ENCODE measurements at regions not wholly inside any gene's neighbourhood (a gene's known extent, or its start where the extent isn't known, plus 50 kb on each side); places are given as distances from the start of the nearest gene placed in this dataset.

GRCh38 chr11:27914080-27914479, 193.9 kb downstream of the KIF18A start:
- Histone ChIP-seq H3K18ac (ENCODE audit: extremely low read depth, low read length) (no peak overlapping the region), H4K20me1 (replicated peaks in 1 of 2; ENCODE audit: control insufficient read depth in 1 of 2, insufficient read depth in 2 of 2, low read length in 2 of 2) (no peaks in the 10 kb centered on the region), H3K9ac (replicated peaks in 1 of 4; ENCODE audit: extremely low read depth in 1 of 4, low read depth in 3 of 4, low read length in 3 of 4) (no peak overlapping the region), H3K4me1 (replicated peaks in 1 of 4; ENCODE audit: control insufficient read depth in 3 of 4, insufficient read depth in 4 of 4, low read length in 3 of 4) (no peaks in the 10 kb centered on the region), H2AK5ac (ENCODE audit: low read depth, low read length) (no peak overlapping the region), H3K36me3 (ENCODE audit: control insufficient read depth in 2 of 4, insufficient read depth in 4 of 4, low read length in 3 of 4) (no peaks in the 10 kb centered on the region), H3K4me3 (ENCODE audit: extremely low read depth in 1 of 4, insufficient read depth in 2 of 4, low read depth in 3 of 4, low read length in 4 of 4) (no peak overlapping the region), H3K79me2 (ENCODE audit: control insufficient read depth in 1 of 2, insufficient read depth in 2 of 2, low read length in 2 of 2) (no peaks in the 10 kb centered on the region), H3K4me2 (ENCODE audit: insufficient read depth in 1 of 2, low read depth in 2 of 2, low read length in 2 of 2) (no peak overlapping the region), H3K23ac (ENCODE audit: insufficient read length) (no peak overlapping the region), H3K27me3 (replicated peaks in 1 of 4; ENCODE audit: control insufficient read depth in 3 of 4, extremely low read depth in 1 of 4, insufficient read depth in 3 of 4, low read length in 3 of 4) (no peaks in the 10 kb centered on the region), H4K91ac (replicated peaks; ENCODE audit: insufficient read length, low read length) (no peak overlapping the region), H2BK15ac (ENCODE audit: low read length) (no peak overlapping the region), H2BK5ac (ENCODE audit: low read depth, low read length) (no peak overlapping the region), H2AFZ (ENCODE audit: low read length) (no peak overlapping the region), H3K27ac (ENCODE audit: low read depth, low read length) (no peak overlapping the region), H2BK120ac (replicated peaks; ENCODE audit: low read depth, low read length) (no peak overlapping the region), H3K79me1 (ENCODE audit: low read depth, low read length) (no peaks in the 10 kb centered on the region), H3K56ac (replicated peaks; ENCODE audit: insufficient read length, low read depth, low read length) (no peak overlapping the region), H4K8ac (ENCODE audit: extremely low read depth, insufficient read depth, low read length) (no peak overlapping the region), H2BK12ac (ENCODE audit: low read depth, low read length) (no peak overlapping the region), H3K14ac (ENCODE audit: insufficient read length) (no peak overlapping the region), H2BK20ac (ENCODE audit: low read length) (no peak overlapping the region), H3K23me2 (ENCODE audit: low read depth, low read length) (no peaks in the 10 kb centered on the region), H4K5ac (ENCODE audit: insufficient read length, low read depth, low read length) (no peak overlapping the region), H3K4ac (replicated peaks; ENCODE audit: insufficient read length, low read depth, low read length) (no peak overlapping the region), H3K9me3 (ENCODE audit: insufficient read depth in 2 of 2, low read depth in 1 of 2, low read length in 1 of 2) (no peaks in the 10 kb centered on the region)
- CTCF ChIA-PET (ENCODE audit: partially characterized antibody): interaction anchor here (1.2 kb wide), 1 partner anchor 208 kb away, joined by 3 read pairs; no protein-coding TSS in a partner anchor
- FAIRE-seq: no peak
- TF ChIP-seq POU5F1 (IDR thresholded peaks at IDR 0.05; ENCODE audit: low read depth, low read length) (no peak), TBP (IDR thresholded peaks at IDR 0.05; ENCODE audit: low read depth, low read length) (no peak), CEBPB (IDR thresholded peaks at IDR 0.05; ENCODE audit: low read depth, low read length) (no peak), JUN (IDR thresholded peaks at IDR 0.05; ENCODE audit: low read depth, low read length) (no peak), SIN3A (conservative IDR thresholded peaks at IDR 0.05 in 1 of 2, IDR thresholded peaks at IDR 0.05 in 1 of 2; ENCODE audit: low read depth in 1 of 2, low read length in 2 of 2) (no peak), ZNF274 (IDR thresholded peaks at IDR 0.05; ENCODE audit: borderline replicate concordance, extremely low read depth, low read length) (no peak), HDAC6 (IDR thresholded peaks at IDR 0.05; ENCODE audit: low read depth, low read length) (no peak), JUND (IDR thresholded peaks at IDR 0.05; ENCODE audit: low read length) (no peak), SP1 (IDR thresholded peaks at IDR 0.05; ENCODE audit: low read depth, low read length) (no peak), KDM1A (IDR thresholded peaks at IDR 0.05; ENCODE audit: borderline replicate concordance, low read length) (no peak), MAX (IDR thresholded peaks at IDR 0.05) (no peak), ASH2L (IDR thresholded peaks at IDR 0.05; ENCODE audit: low read length) (no peak), MAFK (IDR thresholded peaks at IDR 0.05; ENCODE audit: low read depth, low read length) (no peak)
- POLR2A ChIA-PET (ENCODE audit: partially characterized antibody): interaction anchor here (0.7 kb wide), 1 partner anchor 192 kb away, joined by 3 read pairs; no protein-coding TSS in a partner anchor
- DNase-seq (ENCODE audit: low read depth in 1 of 2, low spot score in 2 of 2): no peak
